ENCODE measurements at regions not wholly inside any gene's neighbourhood (a gene's known extent, or its start where the extent isn't known, plus 50 kb on each side); places are given as distances from the start of the nearest gene placed in this dataset.

GRCh38 chrX:13252726-13253125 is 67.1 kb downstream of the ATXN3L start:
- TF ChIP-seq CTCF (IDR thresholded peaks at IDR 0.05) (no peak), POLR2A (IDR thresholded peaks at IDR 0.05; ENCODE audit: low read length) (no peak), CHD2 (IDR thresholded peaks at IDR 0.05; ENCODE audit: low read length, partially characterized antibody) (no peak), KDM1A (IDR thresholded peaks at IDR 0.05; ENCODE audit: low read depth) (no peak)
- TF ChIP-seq, protein P1, sequence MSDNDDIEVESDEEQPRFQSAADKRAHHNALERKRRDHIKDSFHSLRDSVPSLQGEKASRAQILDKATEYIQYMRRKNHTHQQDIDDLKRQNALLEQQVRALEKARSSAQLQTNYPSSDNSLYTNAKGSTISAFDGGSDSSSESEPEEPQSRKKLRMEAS (IDR thresholded peaks at IDR 0.05) = no peak
